Mammary epithelial cell (primary cell): ENCODE measurements at regions not wholly inside any gene's neighbourhood (a gene's known extent, or its start where the extent isn't known, plus 50 kb on each side); places are given as distances from the start of the nearest gene placed in this dataset.

Experiments used
- CTCF ChIP-seq, 2 donors: IDR thresholded peaks in 1 of 2; conservative IDR thresholded peaks in 1 of 2; 2 replicates each; pipeline ENCODE4 v1.5.1; 2011 to 2012; ENCODE audit warnings: inconsistent platforms in 2 of 2, low read length in 2 of 2, mild to moderate bottlenecking in 2 of 2, control low read depth in 1 of 2, low read depth in 1 of 2; ENCODE audit not compliant: insufficient read depth in 1 of 2; ENCODE audit errors: extremely low read depth in 1 of 2
- EZH2 ChIP-seq: IDR thresholded peaks from 2 replicates; pipeline ENCODE4 v1.6.1; 2012; ENCODE audit warnings: low read length, inconsistent platforms, borderline replicate concordance

GRCh38 chr12:87363497-87364084, 665.6 kb downstream of the C12orf50 start:
- TF ChIP-seq CTCF (conservative IDR thresholded peaks at IDR 0.05 in 1 of 2, IDR thresholded peaks at IDR 0.05 in 1 of 2; ENCODE audit: extremely low read depth in 1 of 2, insufficient read depth in 1 of 2, low read depth in 1 of 2, low read length in 2 of 2) (no peak), EZH2 (no peak)
